ENCODE measurements at regions not wholly inside any gene's neighbourhood (a gene's known extent, or its start where the extent isn't known, plus 50 kb on each side); places are given as distances from the start of the nearest gene placed in this dataset.

GRCh38 chr5:155113888-155114287, 100.3 kb downstream of the KIF4B start:
- no TSS peak for BruUV-seq (replicated peaks)
- H3K4ac ChIP-seq (ENCODE audit: low read depth, low read length), result no peak overlapping the region
- no peaks in the 10 kb centered on the region for H3K27me3 ChIP-seq (ENCODE audit: control insufficient read depth, insufficient read depth, low read length)
- no peak overlapping the region for H4K8ac ChIP-seq (ENCODE audit: low read depth in 2 of 2, low read length in 2 of 2)
- H3K79me1 ChIP-seq (ENCODE audit: low read depth in 1 of 2, low read length in 2 of 2), result no peaks in the 10 kb centered on the region
- no peak overlapping the region for H3K23ac ChIP-seq (ENCODE audit: low read depth, low read length)
- POLR2A ChIA-PET (ENCODE audit: unreplicated experiment), result no interaction called here
- H3K9me3 ChIP-seq (ENCODE audit: control insufficient read depth, insufficient read depth, low read length), result peaks cover 4% of the 10 kb centered on the region; the same call in 1 of the 2 replicates
- no peak overlapping the region for H3K4me2 ChIP-seq (ENCODE audit: low read depth, low read length)
- no peak overlapping the region for H3K56ac ChIP-seq (ENCODE audit: extremely low read depth, insufficient read depth, low read length)
- H3K9me1 ChIP-seq (ENCODE audit: insufficient read depth, low read length), result no peaks in the 10 kb centered on the region
- H3K18ac ChIP-seq (ENCODE audit: low read depth, low read length), result no peak overlapping the region
- H3K36me3 ChIP-seq (ENCODE audit: control insufficient read depth, insufficient read depth, low read length), result no peaks in the 10 kb centered on the region
- DNase-seq, result no peak
- H2BK20ac ChIP-seq (ENCODE audit: low read depth, low read length), result no peak overlapping the region
- H3K4me1 ChIP-seq (ENCODE audit: control insufficient read depth, insufficient read depth, low read length), result no peaks in the 10 kb centered on the region
- H4K91ac ChIP-seq (ENCODE audit: insufficient read depth, low read depth, low read length), result no peak overlapping the region
- no peak overlapping the region for H2BK5ac ChIP-seq (ENCODE audit: low read depth, low read length, poor library complexity, severe bottlenecking)
- dilution Hi-C loops (cut with HindIII; ENCODE audit: low sequenced_read_pairs, unreplicated experiment), result no loop called here
- H2BK15ac ChIP-seq (ENCODE audit: low read depth, low read length), result no peak overlapping the region
- no peak overlapping the region for H2AK9ac ChIP-seq (replicated peaks; ENCODE audit: low read depth, low read length, poor library complexity)
- no peak overlapping the region for H3K4me3 ChIP-seq (ENCODE audit: insufficient read depth, low read depth, low read length)
- no peak overlapping the region for H3K14ac ChIP-seq (replicated peaks; ENCODE audit: low read depth, low read length)
- WGBS, 2 experiments (ENCODE audit: extremely low coverage in 2 of 2, insufficient read length in 1 of 2), result no CpG with 5 or more reads among the region's 3 CpGs
- H4K20me1 ChIP-seq (ENCODE audit: insufficient read depth, low read length), result no peaks in the 10 kb centered on the region; the same call in 1 of the 2 replicates
- CTCF ChIA-PET, result no interaction called here
- no peak for ATAC-seq (ENCODE audit: low read depth)
- in situ Hi-C loops (cut with MboI; ENCODE audit: low sequenced_read_pairs), result no loop called here
- H3K9ac ChIP-seq (ENCODE audit: low read depth, low read length), result no peak overlapping the region
- intact Hi-C loops (cut with micrococcal nuclease), result no loop called here
- H4K5ac ChIP-seq (ENCODE audit: low read depth, low read length), result no peak overlapping the region
- no peak overlapping the region for H2BK120ac ChIP-seq (ENCODE audit: low read depth, low read length)
- TF ChIP-seq MXI1 (IDR thresholded peaks at IDR 0.05; ENCODE audit: borderline replicate concordance, low read depth, low read length), result no peak
- TF ChIP-seq, protein P1, sequence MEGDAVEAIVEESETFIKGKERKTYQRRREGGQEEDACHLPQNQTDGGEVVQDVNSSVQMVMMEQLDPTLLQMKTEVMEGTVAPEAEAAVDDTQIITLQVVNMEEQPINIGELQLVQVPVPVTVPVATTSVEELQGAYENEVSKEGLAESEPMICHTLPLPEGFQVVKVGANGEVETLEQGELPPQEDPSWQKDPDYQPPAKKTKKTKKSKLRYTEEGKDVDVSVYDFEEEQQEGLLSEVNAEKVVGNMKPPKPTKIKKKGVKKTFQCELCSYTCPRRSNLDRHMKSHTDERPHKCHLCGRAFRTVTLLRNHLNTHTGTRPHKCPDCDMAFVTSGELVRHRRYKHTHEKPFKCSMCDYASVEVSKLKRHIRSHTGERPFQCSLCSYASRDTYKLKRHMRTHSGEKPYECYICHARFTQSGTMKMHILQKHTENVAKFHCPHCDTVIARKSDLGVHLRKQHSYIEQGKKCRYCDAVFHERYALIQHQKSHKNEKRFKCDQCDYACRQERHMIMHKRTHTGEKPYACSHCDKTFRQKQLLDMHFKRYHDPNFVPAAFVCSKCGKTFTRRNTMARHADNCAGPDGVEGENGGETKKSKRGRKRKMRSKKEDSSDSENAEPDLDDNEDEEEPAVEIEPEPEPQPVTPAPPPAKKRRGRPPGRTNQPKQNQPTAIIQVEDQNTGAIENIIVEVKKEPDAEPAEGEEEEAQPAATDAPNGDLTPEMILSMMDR (conservative IDR thresholded peaks at IDR 0.05; ENCODE audit: low read depth, low read length), result no peak
- TF ChIP-seq SMC3 (IDR thresholded peaks at IDR 0.05; ENCODE audit: low read depth, low read length), result no peak
- no peak for TF ChIP-seq FOS (IDR thresholded peaks at IDR 0.05; ENCODE audit: low read depth, low read length)
- TF ChIP-seq USF2 (IDR thresholded peaks at IDR 0.05; ENCODE audit: low read depth, low read length), result no peak
- no peak for TF ChIP-seq RAD21 (IDR thresholded peaks at IDR 0.05; ENCODE audit: low read length)
- no peak; the same call in 1 of the 2 replicates for TF ChIP-seq NFE2L2 (IDR thresholded peaks at IDR 0.05; ENCODE audit: low read depth, low read length)
- TF ChIP-seq, protein P2, sequence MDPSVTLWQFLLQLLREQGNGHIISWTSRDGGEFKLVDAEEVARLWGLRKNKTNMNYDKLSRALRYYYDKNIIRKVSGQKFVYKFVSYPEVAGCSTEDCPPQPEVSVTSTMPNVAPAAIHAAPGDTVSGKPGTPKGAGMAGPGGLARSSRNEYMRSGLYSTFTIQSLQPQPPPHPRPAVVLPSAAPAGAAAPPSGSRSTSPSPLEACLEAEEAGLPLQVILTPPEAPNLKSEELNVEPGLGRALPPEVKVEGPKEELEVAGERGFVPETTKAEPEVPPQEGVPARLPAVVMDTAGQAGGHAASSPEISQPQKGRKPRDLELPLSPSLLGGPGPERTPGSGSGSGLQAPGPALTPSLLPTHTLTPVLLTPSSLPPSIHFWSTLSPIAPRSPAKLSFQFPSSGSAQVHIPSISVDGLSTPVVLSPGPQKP (IDR thresholded peaks at IDR 0.05; ENCODE audit: borderline replicate concordance, low read depth, low read length), result no peak
- no peak for TF ChIP-seq CHD1 (IDR thresholded peaks at IDR 0.05; ENCODE audit: low read depth, low read length)
- no peak for TF ChIP-seq POLR2A (IDR thresholded peaks at IDR 0.05; ENCODE audit: low read depth, low read length)
- TF ChIP-seq MAFK (IDR thresholded peaks at IDR 0.05; ENCODE audit: low read depth, low read length), result no peak
- TF ChIP-seq CEBPB (IDR thresholded peaks at IDR 0.05; ENCODE audit: low read depth, low read length), result no peak
- no peak for TF ChIP-seq RCOR1 (IDR thresholded peaks at IDR 0.05; ENCODE audit: insufficient replicate concordance, low read length)
- no peak for TF ChIP-seq BHLHE40 (IDR thresholded peaks at IDR 0.05; ENCODE audit: low read depth, low read length)
- no peak for TF ChIP-seq RFX5 (IDR thresholded peaks at IDR 0.05; ENCODE audit: low read depth, low read length)
- no peak for TF ChIP-seq MAZ (IDR thresholded peaks at IDR 0.05; ENCODE audit: borderline replicate concordance, low read depth, low read length)
- H2AFZ ChIP-seq (replicated peaks; ENCODE audit: low read length, poor library complexity), result no peak overlapping the region
- no peak overlapping the region for H2AK5ac ChIP-seq (ENCODE audit: low read depth, low read length)
- H3K27ac ChIP-seq (ENCODE audit: insufficient read depth, low read length), result no peak overlapping the region
